HFFc6 (cell line): ENCODE measurements at regions not wholly inside any gene's neighbourhood (a gene's known extent, or its start where the extent isn't known, plus 50 kb on each side); places are given as distances from the start of the nearest gene placed in this dataset.

Experiments used
- DNase-seq: peaks from one replicate; pipeline ENCODE4 v3.0.0-alpha.2; 2018
- H3K27ac Mint-ChIP-seq: 2 replicates; pipeline ENCODE4 v1.8.0; 2020; ENCODE audit warnings: mild to moderate bottlenecking, mixed read lengths
- H3K27me3 Mint-ChIP-seq: 2 replicates; pipeline ENCODE4 v1.8.0; 2021; ENCODE audit warnings: mild to moderate bottlenecking, moderate library complexity, mixed read lengths; ENCODE audit not compliant: insufficient read depth
- H3K36me3 Mint-ChIP-seq: 2 replicates; pipeline ENCODE4 v1.8.0; 2021; ENCODE audit warnings: low read depth, mixed read lengths
- H3K4me1 Mint-ChIP-seq: 2 replicates; pipeline ENCODE4 v1.8.0; 2020; ENCODE audit warnings: low read depth, mixed read lengths
- H3K4me3 Mint-ChIP-seq: 2 replicates; pipeline ENCODE4 v1.8.0; 2020; ENCODE audit warnings: mild to moderate bottlenecking, moderate library complexity, mixed read lengths
- H3K9me3 Mint-ChIP-seq: 2 replicates; pipeline ENCODE4 v1.8.0; 2020; ENCODE audit warnings: mild to moderate bottlenecking, mixed read lengths
- TF ChIP-seq, protein P1 (sequence below): fragments of 200-600 bp; sonication (generic); IDR thresholded peaks from 2 replicates; pipeline ENCODE4 v1.5.0; 2021; ENCODE audit warnings: antibody characterized with exemption, mild to moderate bottlenecking

DNA sequence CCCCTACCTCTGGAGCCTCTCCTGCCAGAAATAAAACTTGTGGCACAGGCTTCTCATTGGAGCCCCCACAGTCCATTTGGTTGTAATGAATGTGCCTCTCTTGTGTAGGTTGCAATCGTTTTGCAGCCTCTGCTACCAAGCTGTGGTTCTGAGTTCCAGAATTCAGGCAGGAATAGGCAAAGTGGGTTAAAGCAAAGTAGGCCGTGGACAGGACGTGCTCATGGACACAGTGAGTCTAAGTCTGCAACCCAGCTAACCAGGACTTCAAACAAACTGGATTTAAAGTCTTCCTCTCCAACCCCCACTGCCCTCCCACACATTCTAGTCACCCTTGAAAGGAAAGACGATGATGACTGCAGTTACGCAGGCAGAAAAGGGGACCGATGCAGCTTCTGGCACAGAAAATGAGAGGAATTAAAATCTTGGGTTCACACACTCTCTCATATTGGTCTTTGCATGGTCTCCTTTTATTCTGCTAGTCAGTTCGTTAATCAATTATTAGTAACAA is 260.0 kb downstream of the PIK3R1 start:
- no peaks in the 10 kb centered on the region for H3K9me3 Mint-ChIP-seq
- TF ChIP-seq, protein P1, sequence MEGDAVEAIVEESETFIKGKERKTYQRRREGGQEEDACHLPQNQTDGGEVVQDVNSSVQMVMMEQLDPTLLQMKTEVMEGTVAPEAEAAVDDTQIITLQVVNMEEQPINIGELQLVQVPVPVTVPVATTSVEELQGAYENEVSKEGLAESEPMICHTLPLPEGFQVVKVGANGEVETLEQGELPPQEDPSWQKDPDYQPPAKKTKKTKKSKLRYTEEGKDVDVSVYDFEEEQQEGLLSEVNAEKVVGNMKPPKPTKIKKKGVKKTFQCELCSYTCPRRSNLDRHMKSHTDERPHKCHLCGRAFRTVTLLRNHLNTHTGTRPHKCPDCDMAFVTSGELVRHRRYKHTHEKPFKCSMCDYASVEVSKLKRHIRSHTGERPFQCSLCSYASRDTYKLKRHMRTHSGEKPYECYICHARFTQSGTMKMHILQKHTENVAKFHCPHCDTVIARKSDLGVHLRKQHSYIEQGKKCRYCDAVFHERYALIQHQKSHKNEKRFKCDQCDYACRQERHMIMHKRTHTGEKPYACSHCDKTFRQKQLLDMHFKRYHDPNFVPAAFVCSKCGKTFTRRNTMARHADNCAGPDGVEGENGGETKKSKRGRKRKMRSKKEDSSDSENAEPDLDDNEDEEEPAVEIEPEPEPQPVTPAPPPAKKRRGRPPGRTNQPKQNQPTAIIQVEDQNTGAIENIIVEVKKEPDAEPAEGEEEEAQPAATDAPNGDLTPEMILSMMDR: no peak
- H3K27me3 Mint-ChIP-seq: no peaks in the 10 kb centered on the region
- no peak overlapping the region for H3K4me3 Mint-ChIP-seq
- no peak overlapping the region for H3K27ac Mint-ChIP-seq
- peaks cover 26% of the 10 kb centered on the region for H3K4me1 Mint-ChIP-seq
- no peaks in the 10 kb centered on the region for H3K36me3 Mint-ChIP-seq
- no peak for DNase-seq

DNA sequence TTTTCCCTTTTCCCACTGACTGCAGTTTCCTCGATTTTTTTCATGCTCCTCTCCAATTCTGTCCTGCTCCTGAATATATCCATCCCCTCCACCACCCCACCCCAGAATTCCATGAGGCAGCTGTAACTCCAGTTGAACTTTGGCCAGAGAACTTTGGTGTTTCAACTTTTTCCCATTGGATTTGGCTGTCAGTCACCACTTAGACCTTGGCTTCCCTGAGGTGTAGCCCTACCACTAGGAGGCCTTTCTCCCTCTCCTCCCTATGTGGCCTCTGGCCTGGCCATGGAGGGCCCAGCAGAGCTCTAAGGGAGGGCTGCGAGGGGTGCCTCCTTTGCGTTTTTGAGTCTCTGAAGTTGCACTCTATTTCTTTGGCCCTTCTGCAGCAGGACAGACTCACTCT is 261.3 kb downstream of the PIK3R1 start:
- no peak for DNase-seq
- no peak overlapping the region for H3K27ac Mint-ChIP-seq

DNA sequence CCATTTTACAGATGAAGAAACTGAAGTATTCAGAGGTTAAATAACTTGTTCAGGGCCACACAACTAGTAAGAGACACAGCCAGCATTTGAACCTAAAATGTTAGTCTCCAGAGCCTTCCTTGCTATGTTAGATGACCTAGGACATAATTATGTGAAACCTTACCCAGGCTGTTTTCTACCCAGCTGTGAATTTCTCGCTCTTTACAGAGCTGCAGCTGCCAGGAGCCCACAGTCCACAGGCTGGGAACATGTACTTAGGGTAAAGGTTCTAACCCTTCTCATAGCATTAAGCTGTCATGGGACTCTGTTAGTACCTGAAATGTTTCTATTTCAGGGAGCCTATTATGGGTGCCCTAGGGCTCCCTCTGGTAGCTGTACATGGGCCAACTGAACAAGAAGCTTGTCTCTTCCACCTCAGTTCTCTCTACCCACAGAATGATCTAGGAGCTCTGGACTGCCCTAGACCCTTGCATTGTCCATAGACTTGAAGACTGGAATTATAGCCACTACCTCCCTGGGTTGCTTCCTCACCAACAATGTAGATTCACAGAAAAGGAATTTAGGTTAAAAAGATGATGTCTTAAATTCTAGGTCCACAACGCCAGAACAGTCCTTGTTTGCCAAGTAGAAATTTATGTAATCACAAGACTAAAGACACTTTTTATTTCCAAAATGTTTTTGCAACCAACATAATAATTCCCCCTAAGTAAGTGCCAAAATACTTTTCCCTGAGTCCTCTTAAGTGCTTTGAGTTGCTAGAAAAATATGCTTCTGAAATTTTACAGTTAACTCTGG is 262.9 kb downstream of the PIK3R1 start:
- Mint-ChIP-seq H3K27me3 (no peaks in the 10 kb centered on the region), H3K9me3 (no peaks in the 10 kb centered on the region), H3K27ac (no peak overlapping the region), H3K36me3 (no peaks in the 10 kb centered on the region), H3K4me1 (peaks cover 30% of the 10 kb centered on the region), H3K4me3 (no peak overlapping the region)
- TF ChIP-seq, protein P1: no peak
- DNase-seq: peak; percentile 11

More for the DNA sequence above, 261.3 kb downstream of the PIK3R1 start:
- no peaks in the 10 kb centered on the region for H3K36me3 Mint-ChIP-seq
- no peaks in the 10 kb centered on the region for H3K9me3 Mint-ChIP-seq
- TF ChIP-seq, protein P1: no peak; the same call in 1 of the 2 replicates
- peaks cover 26% of the 10 kb centered on the region for H3K4me1 Mint-ChIP-seq
- no peaks in the 10 kb centered on the region for H3K27me3 Mint-ChIP-seq
- H3K4me3 Mint-ChIP-seq: no peak overlapping the region

DNA sequence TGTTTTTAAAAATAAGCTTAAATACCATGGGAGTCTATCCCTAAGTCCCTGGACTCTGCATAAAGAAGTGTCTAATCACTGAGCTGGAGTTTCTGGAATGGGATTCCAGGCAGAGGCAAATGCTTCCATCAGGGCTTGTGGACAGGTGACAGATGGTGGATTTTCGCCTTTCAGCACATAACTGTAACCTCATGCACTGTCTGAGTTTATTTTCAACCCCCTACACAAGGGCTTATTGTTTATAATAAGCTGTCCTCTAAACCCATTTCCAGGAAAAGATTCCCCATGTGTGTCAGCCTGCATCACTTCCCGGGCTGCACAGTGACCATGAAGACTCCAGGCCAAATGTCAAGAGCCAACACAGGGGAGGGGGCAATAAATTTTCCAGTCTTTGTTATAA is 264.0 kb downstream of the PIK3R1 start:
- Mint-ChIP-seq H3K9me3 (no peaks in the 10 kb centered on the region), H3K27ac (no peak overlapping the region), H3K27me3 (no peaks in the 10 kb centered on the region), H3K4me1 (peaks cover 40% of the 10 kb centered on the region), H3K36me3 (no peaks in the 10 kb centered on the region), H3K4me3 (no peak overlapping the region)
- DNase-seq: no peak
- TF ChIP-seq, protein P1: no peak

DNA sequence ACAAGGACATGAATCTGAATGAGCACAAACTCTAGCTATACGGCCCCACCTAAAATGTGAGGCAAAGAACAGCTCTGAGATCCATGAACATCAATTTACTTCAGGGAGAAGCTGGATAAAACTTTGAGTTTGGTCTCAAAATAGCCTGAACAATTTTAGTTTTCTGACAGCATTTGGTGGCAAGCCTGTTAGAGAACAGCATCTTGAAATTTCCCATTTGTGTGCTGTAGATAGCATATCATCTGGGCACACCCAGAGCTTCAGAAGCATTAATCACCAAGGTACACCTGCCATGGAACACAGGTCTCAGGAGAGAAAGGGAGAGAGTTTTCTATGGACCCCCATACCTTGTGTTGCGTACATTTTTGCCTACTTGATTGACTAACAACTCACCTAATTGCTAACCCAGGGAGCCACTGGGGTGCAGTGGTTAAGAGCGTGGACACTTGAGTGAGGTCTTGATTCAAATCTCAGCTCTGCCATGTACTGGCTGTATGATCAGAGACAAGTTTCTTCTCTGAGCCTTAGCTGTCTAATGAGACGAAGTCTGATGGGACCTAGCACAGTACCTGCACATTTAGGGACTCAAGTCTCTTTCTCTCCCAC is 264.9 kb downstream of the PIK3R1 start:
- DNase-seq: no peak
- H3K36me3 Mint-ChIP-seq: no peaks in the 10 kb centered on the region
- TF ChIP-seq, protein P1: no peak
- H3K27ac Mint-ChIP-seq: no peak overlapping the region
- H3K4me1 Mint-ChIP-seq: peaks cover 49% of the 10 kb centered on the region
- no peak overlapping the region for H3K4me3 Mint-ChIP-seq
- H3K9me3 Mint-ChIP-seq: no peaks in the 10 kb centered on the region
- H3K27me3 Mint-ChIP-seq: no peaks in the 10 kb centered on the region
